ENCODE measurements at regions not wholly inside any gene's neighbourhood (a gene's known extent, or its start where the extent isn't known, plus 50 kb on each side); places are given as distances from the start of the nearest gene placed in this dataset.

GRCh38 chr3:194832346-194833104 is 146.8 kb downstream of the FAM43A start:
- Histone ChIP-seq H3K4me2 (ENCODE audit: insufficient read depth, low read length) (no peak overlapping the region), H3K27ac (ENCODE audit: low read depth, low read length) (no peak overlapping the region), H4K20me1 (ENCODE audit: insufficient read depth, low read length) (no peaks in the 10 kb centered on the region), H3K4me3 (ENCODE audit: insufficient read depth, low read length) (no peak overlapping the region), H2AFZ (ENCODE audit: low read length) (no peak overlapping the region), H3K36me3 (ENCODE audit: insufficient read depth, low read length) (no peaks in the 10 kb centered on the region), H3K79me2 (ENCODE audit: insufficient read depth, low read length) (no peaks in the 10 kb centered on the region), H3K27me3 (ENCODE audit: insufficient read depth, low read length) (no peaks in the 10 kb centered on the region), H3K4me1 (ENCODE audit: insufficient read depth, low read length) (peaks cover 11% of the 10 kb centered on the region), H3K9me3 (ENCODE audit: low read depth, low read length) (no peaks in the 10 kb centered on the region)
- TF ChIP-seq CTCF (IDR thresholded peaks at IDR 0.05; ENCODE audit: extremely low read depth, low read depth, low read length), result no peak
- DNase-seq (ENCODE audit: insufficient read length, low spot score, missing footprints), result no peak

GRCh38 chr3:194833114-194833910 is 147.6 kb downstream of the FAM43A start:
- TF ChIP-seq CTCF (IDR thresholded peaks at IDR 0.05; ENCODE audit: extremely low read depth, low read depth, low read length), result no peak
- H3K79me2 ChIP-seq (ENCODE audit: insufficient read depth, low read length), result no peaks in the 10 kb centered on the region
- no peaks in the 10 kb centered on the region for H3K9me3 ChIP-seq (ENCODE audit: low read depth, low read length)
- no peak for DNase-seq (ENCODE audit: insufficient read length, low spot score, missing footprints)
- no peak overlapping the region for H3K4me3 ChIP-seq (ENCODE audit: insufficient read depth, low read length)
- H3K4me2 ChIP-seq (ENCODE audit: insufficient read depth, low read length), result no peak overlapping the region
- no peaks in the 10 kb centered on the region for H3K36me3 ChIP-seq (ENCODE audit: insufficient read depth, low read length)
- no peak overlapping the region for H3K27ac ChIP-seq (ENCODE audit: low read depth, low read length)
- no peak overlapping the region for H2AFZ ChIP-seq (ENCODE audit: low read length)
- peaks cover 6% of the 10 kb centered on the region for H3K4me1 ChIP-seq (ENCODE audit: insufficient read depth, low read length)
- H4K20me1 ChIP-seq (ENCODE audit: insufficient read depth, low read length), result no peaks in the 10 kb centered on the region
- H3K27me3 ChIP-seq (ENCODE audit: insufficient read depth, low read length), result no peaks in the 10 kb centered on the region

GRCh38 chr3:194836661-194837060 is 151.0 kb downstream of the FAM43A start:
- no peak overlapping the region for H2AFZ ChIP-seq (ENCODE audit: low read length)
- DNase-seq (ENCODE audit: insufficient read length, low spot score, missing footprints), result no peak
- no peak overlapping the region for H3K27ac ChIP-seq (ENCODE audit: low read depth, low read length)
- no peaks in the 10 kb centered on the region for H3K4me1 ChIP-seq (ENCODE audit: insufficient read depth, low read length)
- no peaks in the 10 kb centered on the region for H3K27me3 ChIP-seq (ENCODE audit: insufficient read depth, low read length)
- H4K20me1 ChIP-seq (ENCODE audit: insufficient read depth, low read length), result no peaks in the 10 kb centered on the region
- H3K4me2 ChIP-seq (ENCODE audit: insufficient read depth, low read length), result no peak overlapping the region
- no peaks in the 10 kb centered on the region for H3K9me3 ChIP-seq (ENCODE audit: low read depth, low read length)
- no peak for TF ChIP-seq CTCF (IDR thresholded peaks at IDR 0.05; ENCODE audit: extremely low read depth, low read depth, low read length)
- no peak overlapping the region for H3K4me3 ChIP-seq (ENCODE audit: insufficient read depth, low read length)
- H3K36me3 ChIP-seq (ENCODE audit: insufficient read depth, low read length), result no peaks in the 10 kb centered on the region
- no peaks in the 10 kb centered on the region for H3K79me2 ChIP-seq (ENCODE audit: insufficient read depth, low read length)

DNA sequence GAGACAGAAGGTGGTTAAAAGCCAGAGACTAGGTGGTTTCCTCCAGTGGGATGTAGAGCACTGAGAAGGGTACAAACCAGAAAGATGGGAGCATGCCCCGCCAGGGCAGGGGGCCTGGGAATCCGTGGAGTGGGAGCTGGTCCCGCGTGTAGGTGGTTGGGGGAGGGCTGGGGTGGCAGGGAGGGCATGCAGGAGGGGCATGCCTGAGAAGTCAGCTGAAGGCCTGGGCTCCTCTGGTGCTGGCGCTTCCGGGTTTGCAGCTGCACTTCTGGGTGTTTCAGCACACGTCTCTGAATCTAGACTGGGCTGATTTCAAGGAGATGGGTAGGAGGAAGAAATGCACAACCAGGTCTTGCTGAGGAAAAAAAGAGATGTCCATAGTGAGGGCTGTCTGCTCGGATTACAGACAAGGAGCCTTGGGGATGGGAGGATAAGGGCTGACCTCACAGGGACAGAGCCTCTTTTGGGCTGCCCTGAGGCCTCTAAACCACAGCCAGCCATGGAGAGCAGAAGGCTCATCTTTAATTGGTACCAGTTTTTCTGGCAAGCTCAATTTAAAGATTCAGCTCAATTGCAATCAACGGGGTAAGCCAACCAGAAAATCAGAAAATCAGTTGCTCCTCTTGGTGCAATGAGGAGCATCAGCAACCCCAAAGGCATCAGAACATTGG is 151.9 kb downstream of the FAM43A start:
- no peak for DNase-seq (ENCODE audit: insufficient read length, low spot score, missing footprints)
- Histone ChIP-seq H3K36me3 (ENCODE audit: insufficient read depth, low read length) (no peaks in the 10 kb centered on the region), H3K79me2 (ENCODE audit: insufficient read depth, low read length) (no peaks in the 10 kb centered on the region), H2AFZ (ENCODE audit: low read length) (no peak overlapping the region), H3K9me3 (ENCODE audit: low read depth, low read length) (no peaks in the 10 kb centered on the region), H4K20me1 (ENCODE audit: insufficient read depth, low read length) (no peaks in the 10 kb centered on the region), H3K27me3 (ENCODE audit: insufficient read depth, low read length) (no peaks in the 10 kb centered on the region), H3K4me3 (ENCODE audit: insufficient read depth, low read length) (no peak overlapping the region), H3K4me2 (ENCODE audit: insufficient read depth, low read length) (no peak overlapping the region), H3K4me1 (ENCODE audit: insufficient read depth, low read length) (no peaks in the 10 kb centered on the region), H3K27ac (ENCODE audit: low read depth, low read length) (no peak overlapping the region)
- no peak for TF ChIP-seq CTCF (IDR thresholded peaks at IDR 0.05; ENCODE audit: extremely low read depth, low read depth, low read length)
